H9 (cell line): ENCODE measurements at regions not wholly inside any gene's neighbourhood (a gene's known extent, or its start where the extent isn't known, plus 50 kb on each side); places are given as distances from the start of the nearest gene placed in this dataset.

Experiments
- DNase-seq: peaks from one replicate; pipeline ENCODE4 v3.0.0-alpha.2; 2017
- H2AFZ ChIP-seq: one replicate; pipeline ENCODE4 v1.6.1; 2013; ENCODE audit warnings: mild to moderate bottlenecking, low read length, control low read depth, moderate library complexity
- H2AK5ac ChIP-seq: 2 replicates; pipeline ENCODE4 v1.6.1; 2013; ENCODE audit warnings: low read length, control low read depth, mixed read lengths; ENCODE audit not compliant: insufficient read length
- H2BK120ac ChIP-seq: one replicate; pipeline ENCODE4 v1.6.1; 2013; ENCODE audit warnings: low read depth, mild to moderate bottlenecking, low read length, control low read depth, inconsistent platforms; ENCODE audit not compliant: poor library complexity, severe bottlenecking
- H2BK12ac ChIP-seq: 2 replicates; pipeline ENCODE4 v1.6.1; 2013; ENCODE audit warnings: low read length, control low read depth, mixed read lengths, low read depth; ENCODE audit not compliant: insufficient read length
- H2BK15ac ChIP-seq: 2 replicates; pipeline ENCODE4 v1.6.1; 2013; ENCODE audit warnings: low read depth, low read length, control low read depth
- H2BK20ac ChIP-seq: one replicate; pipeline ENCODE4 v1.6.1; 2013; ENCODE audit warnings: low read depth, mild to moderate bottlenecking, low read length, control low read depth, inconsistent platforms; ENCODE audit not compliant: poor library complexity, severe bottlenecking
- H2BK5ac ChIP-seq: 2 replicates; pipeline ENCODE4 v1.6.1; 2013; ENCODE audit warnings: low read length, control low read depth, mixed read lengths; ENCODE audit not compliant: insufficient read length
- H3K14ac ChIP-seq: 2 replicates; pipeline ENCODE4 v1.6.1; 2013; ENCODE audit warnings: low read length, control low read depth; ENCODE audit not compliant: insufficient read depth
- H3K18ac ChIP-seq: 2 replicates; pipeline ENCODE4 v1.6.1; 2013; ENCODE audit warnings: low read depth, mild to moderate bottlenecking, mixed read lengths, low read length, control low read depth; ENCODE audit not compliant: insufficient read length
- H3K23ac ChIP-seq: 2 replicates; pipeline ENCODE4 v1.6.1; 2013; ENCODE audit warnings: low read length, control low read depth, mixed read lengths, low read depth; ENCODE audit not compliant: insufficient read length
- H3K23me2 ChIP-seq: 2 replicates; pipeline ENCODE4 v1.6.1; 2013; ENCODE audit warnings: low read depth, mild to moderate bottlenecking, mixed read lengths, low read length, control low read depth; ENCODE audit not compliant: insufficient read length, poor library complexity, severe bottlenecking
- H3K27ac ChIP-seq: 2 replicates; pipeline ENCODE4 v1.5.1; 2013; ENCODE audit warnings: low read length, control low read depth, mixed read lengths, low read depth; ENCODE audit not compliant: insufficient read length
- H3K27me3 ChIP-seq: 2 replicates; pipeline ENCODE4 v1.6.1; 2013; ENCODE audit warnings: low read length, control low read depth, inconsistent platforms; ENCODE audit not compliant: insufficient read depth
- H3K4ac ChIP-seq: 2 replicates; pipeline ENCODE4 v1.6.1; 2013; ENCODE audit warnings: low read depth, mild to moderate bottlenecking, control low read depth, inconsistent platforms, low read length, moderate library complexity
- H3K4me1 ChIP-seq: 2 replicates; pipeline ENCODE4 v1.6.1; 2013; ENCODE audit warnings: low read length, control low read depth, inconsistent platforms; ENCODE audit not compliant: insufficient read depth
- H3K4me2 ChIP-seq: 2 replicates; pipeline ENCODE4 v1.6.1; 2013; ENCODE audit warnings: low read length, control low read depth, mixed read lengths; ENCODE audit not compliant: insufficient read length, insufficient read depth
- H3K56ac ChIP-seq: 2 replicates; pipeline ENCODE4 v1.6.1; 2013; ENCODE audit warnings: low read depth, mild to moderate bottlenecking, mixed read lengths, low read length, control low read depth; ENCODE audit not compliant: insufficient read length
- H3K79me1 ChIP-seq: 2 replicates; pipeline ENCODE4 v1.6.1; 2013; ENCODE audit warnings: low read depth, mild to moderate bottlenecking, moderate library complexity, low read length, control low read depth, inconsistent platforms; ENCODE audit not compliant: insufficient read depth, poor library complexity, severe bottlenecking
- H3K79me2 ChIP-seq: 2 replicates; pipeline ENCODE4 v1.6.1; 2013; ENCODE audit warnings: low read length, control low read depth, inconsistent platforms; ENCODE audit not compliant: insufficient read depth
- H3K9ac ChIP-seq: 2 replicates; pipeline ENCODE4 v1.6.1; 2013; ENCODE audit warnings: low read length, control low read depth, mixed read lengths; ENCODE audit not compliant: insufficient read length; ENCODE audit errors: extremely low read depth
- H3K9me3 ChIP-seq: one replicate; pipeline ENCODE4 v1.6.1; 2013; ENCODE audit warnings: low read depth, low read length, inconsistent platforms; ENCODE audit not compliant: control insufficient read depth
- H3T11ph ChIP-seq: one replicate; pipeline ENCODE4 v1.6.1; 2013; ENCODE audit warnings: mild to moderate bottlenecking, low read length, control low read depth, inconsistent platforms
- H4K20me1 ChIP-seq: one replicate; pipeline ENCODE4 v1.6.1; 2013; ENCODE audit not compliant: control insufficient read depth, insufficient read length, insufficient read depth
- H4K5ac ChIP-seq: 2 replicates; pipeline ENCODE4 v1.6.1; 2013; ENCODE audit warnings: low read depth, mild to moderate bottlenecking, mixed read lengths, low read length, control low read depth; ENCODE audit not compliant: insufficient read length
- H4K8ac ChIP-seq: replicated peaks from 2 replicates; pipeline ENCODE4 v1.6.1; 2013; ENCODE audit warnings: low read length, control low read depth, mixed read lengths, low read depth; ENCODE audit not compliant: insufficient read length
- H4K91ac ChIP-seq: 2 replicates; pipeline ENCODE4 v1.6.1; 2013; ENCODE audit warnings: low read depth, mild to moderate bottlenecking, moderate library complexity, mixed read lengths, low read length, control low read depth; ENCODE audit not compliant: insufficient read length
- H3K27ac Mint-ChIP-seq, 3 experiments: 2 replicates in 2 of 3; 3 replicates in 1 of 3; pipeline ENCODE4 v1.8.0; 2020 to 2021; ENCODE audit warnings: mixed read lengths in 3 of 3, mild to moderate bottlenecking in 1 of 3, moderate library complexity in 1 of 3
- H3K27me3 Mint-ChIP-seq: 2 replicates; pipeline ENCODE4 v1.8.0; 2021; ENCODE audit warnings: low read depth, mild to moderate bottlenecking, moderate library complexity, mixed read lengths
- H3K36me3 Mint-ChIP-seq, 3 experiments: 2 replicates in 2 of 3; 3 replicates in 1 of 3; pipeline ENCODE4 v1.8.0; 2020 to 2021; ENCODE audit warnings: low read depth in 3 of 3, mixed read lengths in 3 of 3; ENCODE audit not compliant: insufficient read depth in 1 of 3
- H3K4me1 Mint-ChIP-seq, 2 experiments: 2 replicates each; pipeline ENCODE4 v1.8.0; 2020; ENCODE audit warnings: mixed read lengths in 2 of 2
- H3K4me3 Mint-ChIP-seq, 2 experiments: 2 replicates in 1 of 2; 3 replicates in 1 of 2; pipeline ENCODE4 v1.8.0; 2020 to 2021; ENCODE audit warnings: mild to moderate bottlenecking in 2 of 2, mixed read lengths in 2 of 2, moderate library complexity in 1 of 2
- H3K9me3 Mint-ChIP-seq, 2 experiments: 2 replicates in 1 of 2; 3 replicates in 1 of 2; pipeline ENCODE4 v1.8.0; 2020; ENCODE audit warnings: mild to moderate bottlenecking in 2 of 2, mixed read lengths in 2 of 2, moderate library complexity in 1 of 2
- WGBS: extraction: QIAGEN DNeasy Blood & Tissue Kit; methylation state at CpG from one replicate; pipeline ENCODE4 v1.1.7; 2013; ENCODE audit warnings: missing lambda C conversion rate, low lambda C conversion rate, mixed read lengths; ENCODE audit not compliant: insufficient read length; ENCODE audit errors: extremely low coverage; 5-methylcytosine and 5-hydroxymethylcytosine counted together
- TF ChIP-seq, protein P1 (sequence below): fragments of 200-600 bp; sonication (generic); conservative IDR thresholded peaks from 3 replicates; pipeline ENCODE4 v1.8.0; 2021; ENCODE audit warnings: antibody characterized with exemption, mild to moderate bottlenecking

DNA sequence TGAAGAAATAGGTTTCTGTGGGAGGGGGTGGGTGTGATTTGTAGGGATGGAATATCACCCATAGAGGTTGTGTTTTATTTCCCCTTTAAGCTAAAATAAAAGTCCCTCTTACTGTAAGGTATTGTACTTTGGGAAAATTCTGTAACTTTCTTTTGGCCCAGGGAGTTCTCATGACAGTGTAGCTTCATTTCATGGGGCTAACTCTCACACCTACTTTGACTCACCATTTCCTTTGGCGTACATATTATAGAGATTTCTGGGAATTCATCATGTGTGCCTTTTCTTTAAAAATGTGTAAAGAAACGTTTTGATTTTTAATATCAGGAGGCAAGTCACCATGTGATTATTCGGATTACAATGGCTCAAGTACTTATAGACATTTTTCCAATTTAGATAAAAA, 477.7 kb upstream of the CFAP20DC start:
- WGBS, result no CpG with 5 or more reads among the region's 3 CpGs
- Histone ChIP-seq H3K27me3 (0 out of 2 replicates have a peak, but pooled peaks cover 2% of the 10 kb centered on the region), H3K23me2 (no peaks in the 10 kb centered on the region), H4K5ac (no peak overlapping the region), H2AFZ (no peak overlapping the region), H3K4me2 (no peak overlapping the region), H2BK20ac (no peak overlapping the region), H3K79me1 (no peaks in the 10 kb centered on the region), H3K9me3 (no peaks in the 10 kb centered on the region), H3K56ac (no peak overlapping the region), H4K20me1 (no peaks in the 10 kb centered on the region), H4K8ac (no peak overlapping the region), H3K27ac (no peak overlapping the region), H2BK5ac (no peak overlapping the region), H4K91ac (no peak overlapping the region), H2BK15ac (no peak overlapping the region), H3T11ph (no peak overlapping the region), H3K4me1 (no peaks in the 10 kb centered on the region), H3K79me2 (no peaks in the 10 kb centered on the region), H2BK12ac (no peak overlapping the region), H3K9ac (no peak overlapping the region), H3K23ac (no peak overlapping the region), H3K18ac (no peak overlapping the region), H3K4ac (no peak overlapping the region), H2AK5ac (no peak overlapping the region), H3K14ac (no peak overlapping the region), H2BK120ac (no peak overlapping the region)
- no peaks in the 10 kb centered on the region for H3K9me3 Mint-ChIP-seq
- no peaks in the 10 kb centered on the region for H3K4me1 Mint-ChIP-seq
- H3K27ac Mint-ChIP-seq, result no peak overlapping the region
- TF ChIP-seq, protein P1, sequence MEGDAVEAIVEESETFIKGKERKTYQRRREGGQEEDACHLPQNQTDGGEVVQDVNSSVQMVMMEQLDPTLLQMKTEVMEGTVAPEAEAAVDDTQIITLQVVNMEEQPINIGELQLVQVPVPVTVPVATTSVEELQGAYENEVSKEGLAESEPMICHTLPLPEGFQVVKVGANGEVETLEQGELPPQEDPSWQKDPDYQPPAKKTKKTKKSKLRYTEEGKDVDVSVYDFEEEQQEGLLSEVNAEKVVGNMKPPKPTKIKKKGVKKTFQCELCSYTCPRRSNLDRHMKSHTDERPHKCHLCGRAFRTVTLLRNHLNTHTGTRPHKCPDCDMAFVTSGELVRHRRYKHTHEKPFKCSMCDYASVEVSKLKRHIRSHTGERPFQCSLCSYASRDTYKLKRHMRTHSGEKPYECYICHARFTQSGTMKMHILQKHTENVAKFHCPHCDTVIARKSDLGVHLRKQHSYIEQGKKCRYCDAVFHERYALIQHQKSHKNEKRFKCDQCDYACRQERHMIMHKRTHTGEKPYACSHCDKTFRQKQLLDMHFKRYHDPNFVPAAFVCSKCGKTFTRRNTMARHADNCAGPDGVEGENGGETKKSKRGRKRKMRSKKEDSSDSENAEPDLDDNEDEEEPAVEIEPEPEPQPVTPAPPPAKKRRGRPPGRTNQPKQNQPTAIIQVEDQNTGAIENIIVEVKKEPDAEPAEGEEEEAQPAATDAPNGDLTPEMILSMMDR, result no peak
- no peak overlapping the region for H3K4me3 Mint-ChIP-seq
- peaks cover 2% of the 10 kb centered on the region for H3K27me3 Mint-ChIP-seq
- DNase-seq, result no peak
- no peaks in the 10 kb centered on the region for H3K36me3 Mint-ChIP-seq
